IMR-90 (cell line): ENCODE measurements at regions not wholly inside any gene's neighbourhood (a gene's known extent, or its start where the extent isn't known, plus 50 kb on each side); places are given as distances from the start of the nearest gene placed in this dataset.
A peak's percentile ranks its signal among the peaks of the same experiment; 100 is the strongest.

Source experiments
- ATAC-seq: fragments of 200-7000 bp; cut with Tn5 transposase; 2 replicates; pipeline ENCODE4 v1.9.1; 2020; ENCODE audit warnings: low read depth, mild to moderate bottlenecking, moderate library complexity
- BruUV-seq: library from RNA; stranded (reverse); fragments of 400-500 nt; replicated peaks from 2 replicates; lab custom pipeline; 2021; lab: Mats Ljungman, UMichigan
- CTCF ChIA-PET: fragments of 300-600 bp; formaldehyde crosslinking; extraction: SDS; loops from one replicate; lab custom pipeline; 2021; ENCODE audit warnings: antibody characterized with exemption; lab: Yijun Ruan, JAX
- POLR2A ChIA-PET: fragments of 300-600 bp; sonication (Branson Sonifier 250); formaldehyde crosslinking; loops from one replicate; lab custom pipeline; 2022; ENCODE audit warnings: antibody characterized with exemption; ENCODE audit not compliant: unreplicated experiment; lab: Charles Lee
- DNase-seq: peaks from one replicate; pipeline ENCODE4 v3.0.0; 2013
- H2AFZ ChIP-seq: replicated peaks from 2 replicates; pipeline ENCODE3; 2013; ENCODE audit warnings: low read length, mild to moderate bottlenecking; ENCODE audit not compliant: poor library complexity
- H2AK5ac ChIP-seq: 2 replicates; pipeline ENCODE4 v1.6.1; 2013; ENCODE audit warnings: low read depth, low read length, inconsistent platforms
- H2AK9ac ChIP-seq: replicated peaks from 2 replicates; pipeline ENCODE3; 2013; ENCODE audit warnings: mild to moderate bottlenecking, low read depth, low read length, moderate library complexity; ENCODE audit not compliant: poor library complexity
- H2BK120ac ChIP-seq: 2 replicates; pipeline ENCODE4 v1.6.1; 2013; ENCODE audit warnings: low read depth, low read length, inconsistent platforms
- H2BK15ac ChIP-seq: 3 replicates; pipeline ENCODE4 v1.6.1; 2013; ENCODE audit warnings: low read depth, low read length, inconsistent platforms
- H2BK20ac ChIP-seq: 2 replicates; pipeline ENCODE4 v1.6.1; 2013; ENCODE audit warnings: low read depth, mild to moderate bottlenecking, inconsistent platforms, low read length, moderate library complexity
- H2BK5ac ChIP-seq: 2 replicates; pipeline ENCODE4 v1.6.1; 2013; ENCODE audit warnings: mild to moderate bottlenecking, low read depth, low read length, inconsistent platforms; ENCODE audit not compliant: poor library complexity, severe bottlenecking
- H3K14ac ChIP-seq: replicated peaks from 2 replicates; pipeline ENCODE4 v1.6.1; 2013; ENCODE audit warnings: low read depth, low read length, inconsistent platforms
- H3K18ac ChIP-seq: 2 replicates; pipeline ENCODE4 v1.6.1; 2013; ENCODE audit warnings: low read depth, low read length, control low read depth
- H3K23ac ChIP-seq: 2 replicates; pipeline ENCODE4 v1.6.1; 2013; ENCODE audit warnings: low read depth, low read length, inconsistent platforms
- H3K27ac ChIP-seq: 2 replicates; pipeline ENCODE4 v1.5.1; 2013; ENCODE audit warnings: mild to moderate bottlenecking, control low read depth, low read length; ENCODE audit not compliant: insufficient read depth
- H3K27me3 ChIP-seq: 2 replicates; pipeline ENCODE4 v1.6.1; 2013; ENCODE audit warnings: low read length; ENCODE audit not compliant: control insufficient read depth, insufficient read depth
- H3K36me3 ChIP-seq: 2 replicates; pipeline ENCODE4 v1.6.1; 2013; ENCODE audit warnings: low read length, mixed read lengths; ENCODE audit not compliant: control insufficient read depth, insufficient read depth
- H3K4ac ChIP-seq: 2 replicates; pipeline ENCODE4 v1.6.1; 2013; ENCODE audit warnings: low read depth, low read length, inconsistent platforms
- H3K4me1 ChIP-seq: 2 replicates; pipeline ENCODE4 v1.6.1; 2013; ENCODE audit warnings: low read length, mixed read lengths; ENCODE audit not compliant: control insufficient read depth, insufficient read depth
- H3K4me2 ChIP-seq: 2 replicates; pipeline ENCODE4 v1.6.1; 2013; ENCODE audit warnings: low read depth, mild to moderate bottlenecking, control low read depth, low read length, moderate library complexity
- H3K4me3 ChIP-seq: 2 replicates; pipeline ENCODE4 v1.5.1; 2013; ENCODE audit warnings: low read depth, mild to moderate bottlenecking, control low read depth, low read length, moderate library complexity; ENCODE audit not compliant: insufficient read depth
- H3K56ac ChIP-seq: 2 replicates; pipeline ENCODE4 v1.6.1; 2013; ENCODE audit warnings: low read length, inconsistent platforms; ENCODE audit not compliant: insufficient read depth; ENCODE audit errors: extremely low read depth
- H3K79me1 ChIP-seq, 2 experiments: 2 replicates each; pipeline ENCODE4 v1.6.1; 2013; ENCODE audit warnings: low read length in 2 of 2, inconsistent platforms in 1 of 2, low read depth in 1 of 2
- H3K9ac ChIP-seq: 2 replicates; pipeline ENCODE4 v1.6.1; 2013; ENCODE audit warnings: low read depth, low read length, control low read depth
- H3K9me1 ChIP-seq: 2 replicates; pipeline ENCODE4 v1.6.1; 2013; ENCODE audit warnings: low read length, inconsistent platforms; ENCODE audit not compliant: insufficient read depth
- H3K9me3 ChIP-seq: 2 replicates; pipeline ENCODE4 v1.6.1; 2013; ENCODE audit warnings: low read length; ENCODE audit not compliant: control insufficient read depth, insufficient read depth
- H4K20me1 ChIP-seq: 2 replicates; pipeline ENCODE4 v1.6.1; 2013; ENCODE audit warnings: low read length, inconsistent platforms; ENCODE audit not compliant: insufficient read depth
- H4K5ac ChIP-seq: 2 replicates; pipeline ENCODE4 v1.6.1; 2013; ENCODE audit warnings: mild to moderate bottlenecking, low read depth, low read length, control low read depth
- H4K8ac ChIP-seq, 2 experiments: 2 replicates each; pipeline ENCODE4 v1.6.1; 2013; ENCODE audit warnings: low read depth in 2 of 2, low read length in 2 of 2, control low read depth in 1 of 2, inconsistent platforms in 1 of 2
- H4K91ac ChIP-seq: 2 replicates; pipeline ENCODE4 v1.6.1; 2013; ENCODE audit warnings: low read depth, low read length, inconsistent platforms; ENCODE audit not compliant: insufficient read depth
- CEBPB ChIP-seq: IDR thresholded peaks from 2 replicates; pipeline ENCODE4 v1.6.1; 2012; ENCODE audit warnings: low read depth, low read length, improper control_type of control experiment
- MAFK ChIP-seq: IDR thresholded peaks from 2 replicates; pipeline ENCODE4 v1.6.1; 2012; ENCODE audit warnings: low read depth, low read length, improper control_type of control experiment
- POLR2A ChIP-seq: IDR thresholded peaks from 2 replicates; pipeline ENCODE4 v1.6.1; 2012; ENCODE audit warnings: mild to moderate bottlenecking, low read depth, low read length
- WGBS, 2 experiments: methylation state at CpG; one replicate each; pipeline versions ENCODE4 v1.1.5 to v1.1.7; 2013; ENCODE audit warnings: missing lambda C conversion rate in 2 of 2; ENCODE audit not compliant: insufficient read length in 1 of 2; ENCODE audit errors: extremely low coverage in 2 of 2; 5-methylcytosine and 5-hydroxymethylcytosine counted together
- dilution Hi-C: fragments of 300-500 bp; cut with HindIII; formaldehyde crosslinking; loops from one replicate; pipeline ENCODE4 v1.14.3; 2018; ENCODE audit warnings: low sequenced_read_pairs; ENCODE audit not compliant: unreplicated experiment
- in situ Hi-C: fragments of 300-500 bp; cut with MboI; formaldehyde crosslinking; loops from 3 replicates; pipeline ENCODE4 v1.14.3; 2019; ENCODE audit warnings: low sequenced_read_pairs, inconsistent platforms, mixed read lengths
- intact Hi-C: fragments of 100-400 bp; cut with micrococcal nuclease; formaldehyde crosslinking; loops from 2 replicates; pipeline ENCODE4 v1.10.0; 2022

- POLR2A ChIA-PET: no interaction called here
- H3K4me1 ChIP-seq: peaks cover 2% of the 10 kb centered on the region; the same call in 1 of the 2 replicates
- H4K91ac ChIP-seq: no peak overlapping the region
- peak; percentile 8 for DNase-seq
- no peak overlapping the region for H3K4ac ChIP-seq
- 0 out of 2 replicates have a peak overlapping the region, but pooled peaks have one; percentile 9 for H3K14ac ChIP-seq
- H4K5ac ChIP-seq: no peak overlapping the region
- no peak for ATAC-seq
- CTCF ChIA-PET: no interaction called here
- peak overlapping the region; percentile 81 for H2AFZ ChIP-seq
- no peak overlapping the region for H3K4me3 ChIP-seq
- dilution Hi-C loops: no loop called here
- peak overlapping the region; percentile 50; the same call in 1 of the 2 replicates for H3K4me2 ChIP-seq
- peak overlapping the region in 1 of 2 experiments; percentile 26; a peak in 1 of 4 replicates for H4K8ac ChIP-seq
- H3K36me3 ChIP-seq: no peaks in the 10 kb centered on the region
- no peaks in the 10 kb centered on the region for H3K9me1 ChIP-seq
- H3K23ac ChIP-seq: no peak overlapping the region
- H2BK120ac ChIP-seq: 0 out of 2 replicates have a peak overlapping the region, but pooled peaks have one; percentile 42
- no peaks in the 10 kb centered on the region for H3K79me1 ChIP-seq
- H3K18ac ChIP-seq: peak overlapping the region; percentile 3; the same call in 1 of the 2 replicates
- no peak overlapping the region for H2AK9ac ChIP-seq
- H2BK20ac ChIP-seq: no peak overlapping the region
- intact Hi-C loops: no loop called here
- no TSS peak for BruUV-seq
- no peak for TF ChIP-seq POLR2A
- TF ChIP-seq CEBPB: no peak
- TF ChIP-seq MAFK: peak; percentile 57
- H3K9me3 ChIP-seq: no peaks in the 10 kb centered on the region
- no peaks in the 10 kb centered on the region for H3K27me3 ChIP-seq
- in situ Hi-C loops: no loop called here
- no peak overlapping the region for H3K56ac ChIP-seq
- H2BK5ac ChIP-seq: no peak overlapping the region
- H2BK15ac ChIP-seq: no peak overlapping the region
- WGBS, 2 experiments: no CpG with 5 or more reads among the region's 5 CpGs
- H2AK5ac ChIP-seq: no peak overlapping the region
- no peaks in the 10 kb centered on the region for H4K20me1 ChIP-seq
- H3K9ac ChIP-seq: no peak overlapping the region
- H3K27ac ChIP-seq: no peak overlapping the region
Measured at GRCh38 chr6:80725156-80725930, 618.9 kb downstream of the BCKDHB start.
